ENCODE measurements at regions not wholly inside any gene's neighbourhood (a gene's known extent, or its start where the extent isn't known, plus 50 kb on each side); places are given as distances from the start of the nearest gene placed in this dataset.
"Not testable (repeated sequence)": the region's sequence is repeated elsewhere in the genome, so short reads cannot be mapped to it uniquely, and the experiment has no call there.

DNA sequence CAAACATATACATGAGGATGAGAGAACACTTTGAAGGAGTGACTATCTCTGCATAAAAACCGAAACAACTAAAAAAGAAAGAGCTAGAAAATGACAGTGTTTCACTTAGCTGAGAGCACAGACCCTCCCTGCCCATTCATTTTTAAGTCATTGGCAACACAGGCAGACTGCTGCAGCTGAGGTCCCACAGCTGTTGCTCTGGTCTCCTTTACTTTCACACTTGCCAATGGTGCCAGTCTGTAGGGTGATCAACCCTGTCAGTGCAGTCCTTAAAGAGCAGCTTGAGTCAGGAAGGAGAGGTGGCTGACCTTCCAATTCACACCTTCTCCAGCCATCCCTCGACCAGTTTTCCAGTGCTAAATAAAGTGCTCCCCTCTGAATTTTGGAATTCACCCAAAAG is 508.3 kb upstream of the CCNG1 start:
- H3K36me3 ChIP-seq: no peaks in the 10 kb centered on the region
- no peak for TF ChIP-seq POLR2A (IDR thresholded peaks at IDR 0.05)
- TF ChIP-seq EP300 (IDR thresholded peaks at IDR 0.05): no peak
- TF ChIP-seq, protein P1, sequence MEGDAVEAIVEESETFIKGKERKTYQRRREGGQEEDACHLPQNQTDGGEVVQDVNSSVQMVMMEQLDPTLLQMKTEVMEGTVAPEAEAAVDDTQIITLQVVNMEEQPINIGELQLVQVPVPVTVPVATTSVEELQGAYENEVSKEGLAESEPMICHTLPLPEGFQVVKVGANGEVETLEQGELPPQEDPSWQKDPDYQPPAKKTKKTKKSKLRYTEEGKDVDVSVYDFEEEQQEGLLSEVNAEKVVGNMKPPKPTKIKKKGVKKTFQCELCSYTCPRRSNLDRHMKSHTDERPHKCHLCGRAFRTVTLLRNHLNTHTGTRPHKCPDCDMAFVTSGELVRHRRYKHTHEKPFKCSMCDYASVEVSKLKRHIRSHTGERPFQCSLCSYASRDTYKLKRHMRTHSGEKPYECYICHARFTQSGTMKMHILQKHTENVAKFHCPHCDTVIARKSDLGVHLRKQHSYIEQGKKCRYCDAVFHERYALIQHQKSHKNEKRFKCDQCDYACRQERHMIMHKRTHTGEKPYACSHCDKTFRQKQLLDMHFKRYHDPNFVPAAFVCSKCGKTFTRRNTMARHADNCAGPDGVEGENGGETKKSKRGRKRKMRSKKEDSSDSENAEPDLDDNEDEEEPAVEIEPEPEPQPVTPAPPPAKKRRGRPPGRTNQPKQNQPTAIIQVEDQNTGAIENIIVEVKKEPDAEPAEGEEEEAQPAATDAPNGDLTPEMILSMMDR (IDR thresholded peaks at IDR 0.05): no peak
- TF ChIP-seq POLR2AphosphoS5 (IDR thresholded peaks at IDR 0.05): no peak
- WGBS, 2 donors (ENCODE audit: low coverage in 1 of 2): 45 to 63% methylated on average over 1 to 2 of the region's 2 CpGs
- ATAC-seq: no peak
- no peak overlapping the region for H3K27ac ChIP-seq
- peaks cover 0 to 7% (median 0%) of the 10 kb centered on the region in 3 donors for H3K9me3 ChIP-seq
- no peaks in the 10 kb centered on the region for H3K4me1 ChIP-seq
- H3K4me3 ChIP-seq: no peak overlapping the region
- H3K27me3 ChIP-seq: no peaks in the 10 kb centered on the region

DNA sequence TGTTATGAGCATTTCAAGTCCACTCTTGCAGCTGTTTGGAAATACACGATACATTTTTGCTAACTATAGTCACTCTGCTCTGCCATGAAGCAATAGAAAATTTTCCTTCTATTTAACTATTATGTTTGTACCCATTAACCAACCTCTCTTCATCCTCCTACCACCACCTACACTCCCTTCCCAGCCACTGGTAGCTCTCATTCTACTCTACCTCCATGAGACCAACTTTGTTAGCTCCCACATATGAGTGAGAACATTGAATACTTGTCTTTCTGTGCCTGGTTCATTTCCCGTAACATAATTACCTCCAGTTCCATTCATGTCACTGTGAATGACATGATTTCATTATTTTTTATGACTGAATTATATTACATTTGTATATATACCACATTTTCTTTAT is 505.9 kb upstream of the CCNG1 start:
- Histone ChIP-seq H3K4me1 (no peaks in the 10 kb centered on the region), H3K4me3 (no peak overlapping the region), H3K27ac (no peak overlapping the region), H3K9me3 (peaks cover 0 to 21% (median 0%) of the 10 kb centered on the region in 3 donors), H3K36me3 (no peaks in the 10 kb centered on the region), H3K27me3 (no peaks in the 10 kb centered on the region)
- TF ChIP-seq EP300 (IDR thresholded peaks at IDR 0.05) (no peak), POLR2A (IDR thresholded peaks at IDR 0.05) (no peak), POLR2AphosphoS5 (IDR thresholded peaks at IDR 0.05) (no peak)
- TF ChIP-seq, protein P1 (IDR thresholded peaks at IDR 0.05): no peak
- ATAC-seq: no peak
- WGBS, 2 donors (ENCODE audit: low coverage in 1 of 2): 83 to 85% methylated on average over 2 of the region's 2 CpGs

DNA sequence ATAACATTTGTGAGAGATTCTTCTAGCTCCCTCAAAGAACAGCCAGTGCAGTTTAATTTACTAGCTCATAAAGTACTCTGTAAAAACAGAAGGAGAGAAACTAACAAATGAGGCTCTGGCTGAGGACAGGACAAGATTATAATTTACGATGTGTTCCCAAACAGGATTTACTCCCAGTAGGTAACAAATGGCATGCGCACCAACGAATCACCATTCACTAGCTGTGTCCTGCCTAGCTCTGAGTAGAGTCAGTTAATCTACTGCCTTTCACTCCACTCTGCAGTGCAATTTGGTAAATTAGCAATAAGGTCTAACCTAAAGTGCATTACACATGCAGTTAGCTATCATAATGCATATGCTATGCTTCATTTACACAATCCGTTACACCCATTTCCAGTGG is 497.4 kb upstream of the CCNG1 start:
- ATAC-seq: no peak
- H3K27ac ChIP-seq: no peak overlapping the region
- no peak overlapping the region for H3K4me3 ChIP-seq
- no peaks in the 10 kb centered on the region for H3K36me3 ChIP-seq
- H3K4me1 ChIP-seq: no peaks in the 10 kb centered on the region
- TF ChIP-seq POLR2A (IDR thresholded peaks at IDR 0.05): no peak
- no peak for TF ChIP-seq EP300 (IDR thresholded peaks at IDR 0.05)
- TF ChIP-seq POLR2AphosphoS5 (IDR thresholded peaks at IDR 0.05): no peak
- TF ChIP-seq, protein P1 (IDR thresholded peaks at IDR 0.05): no peak
- WGBS, 2 donors (ENCODE audit: low coverage in 1 of 2): 17 to 66% methylated on average over 2 to 4 of the region's 4 CpGs
- H3K9me3 ChIP-seq: peaks cover 0 to 10% (median 0%) of the 10 kb centered on the region in 3 donors
- H3K27me3 ChIP-seq: no peaks in the 10 kb centered on the region

GRCh38 chr5:162948677-162949076 is 488.7 kb upstream of the CCNG1 start:
- Histone ChIP-seq H3K9me3 (no peaks in the 10 kb centered on the region), H3K27me3 (no peaks in the 10 kb centered on the region), H3K36me3 (no peaks in the 10 kb centered on the region), H3K4me3 (no peak overlapping the region), H3K4me1 (no peaks in the 10 kb centered on the region), H3K27ac (no peak overlapping the region)
- no peak for ATAC-seq
- TF ChIP-seq EP300 (IDR thresholded peaks at IDR 0.05): no peak
- TF ChIP-seq, protein P1 (IDR thresholded peaks at IDR 0.05): no peak
- TF ChIP-seq POLR2A (IDR thresholded peaks at IDR 0.05): no peak
- no peak for TF ChIP-seq POLR2AphosphoS5 (IDR thresholded peaks at IDR 0.05)
- 64 to 68% methylated on average over 4 of the region's 4 CpGs for WGBS, 2 donors (ENCODE audit: low coverage in 1 of 2)

DNA sequence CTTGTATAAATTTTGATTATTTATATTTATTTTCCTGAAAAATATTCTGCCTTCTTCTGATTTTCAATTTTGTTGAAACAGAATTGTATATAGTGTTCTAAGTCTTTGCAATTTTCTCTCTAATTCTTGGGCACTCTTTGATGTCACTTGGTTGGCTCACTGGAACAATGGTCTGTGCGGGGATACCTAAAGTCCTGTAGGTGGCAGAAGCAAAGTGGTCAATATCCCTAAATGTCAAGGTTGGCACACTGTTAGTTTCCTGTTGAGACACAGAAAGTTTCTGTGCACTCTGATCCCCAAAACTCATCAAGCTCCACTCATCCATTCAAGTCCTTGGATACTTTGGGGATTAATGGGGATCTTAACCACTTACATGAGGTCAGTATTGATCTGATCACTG is 480.8 kb upstream of the CCNG1 start:
- 50 to 92% methylated on average over 1 of the region's 1 CpG for WGBS, 2 donors (ENCODE audit: low coverage in 1 of 2)
- Histone ChIP-seq H3K27me3 (no peaks in the 10 kb centered on the region), H3K9me3 (no peaks in the 10 kb centered on the region), H3K27ac (no peak overlapping the region), H3K4me1 (no peaks in the 10 kb centered on the region), H3K36me3 (no peaks in the 10 kb centered on the region), H3K4me3 (no peak overlapping the region)
- no peak for ATAC-seq
- no peak for TF ChIP-seq POLR2AphosphoS5 (IDR thresholded peaks at IDR 0.05)

DNA sequence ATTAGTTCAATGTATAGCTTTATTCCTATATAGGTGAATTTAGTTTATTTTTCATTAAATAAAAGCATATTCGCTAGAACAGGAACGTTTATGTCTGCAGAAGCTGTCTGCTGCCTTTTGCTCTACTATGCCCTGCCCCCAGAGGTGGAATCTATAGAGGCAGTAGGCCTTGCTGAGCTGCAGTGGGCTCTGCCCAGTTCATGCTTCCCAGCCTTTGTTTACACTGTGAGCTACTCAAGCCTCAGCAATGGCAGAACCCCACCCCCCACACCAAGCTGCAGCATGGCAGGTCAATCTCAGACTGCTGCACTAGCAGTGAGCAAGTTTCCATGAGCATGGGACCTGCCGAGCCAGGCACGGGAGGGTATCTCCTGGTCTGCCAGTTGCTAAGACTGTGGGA is 473.3 kb upstream of the CCNG1 start:
- not testable (repeated sequence) for H3K27me3 ChIP-seq, H3K9me3 ChIP-seq, H3K4me3 ChIP-seq, H3K4me1 ChIP-seq, H3K36me3 ChIP-seq, ATAC-seq, H3K27ac ChIP-seq
- 34 to 57% methylated on average over 2 of the region's 4 CpGs for WGBS, 2 donors (ENCODE audit: low coverage in 1 of 2)
